SK-N-SH (cell line): ENCODE measurements at regions not wholly inside any gene's neighbourhood (a gene's known extent, or its start where the extent isn't known, plus 50 kb on each side); places are given as distances from the start of the nearest gene placed in this dataset.

Experiments
- CTCF ChIA-PET: fragments of 300-600, 350-600 bp; formaldehyde crosslinking; extraction: SDS; loops from one replicate; lab custom pipeline; 2021; lab: Yijun Ruan, JAX
- POLR2A ChIA-PET: fragments of 350-600 bp; sonication (Branson Sonifier 250); formaldehyde crosslinking; extraction: SDS; loops from one replicate; lab custom pipeline; 2020; ENCODE audit warnings: antibody characterized with exemption, inconsistent platforms; lab: Yijun Ruan, JAX
- DNase-seq: peaks from one replicate; pipeline ENCODE4 v3.0.0; 2012
- H2AFZ ChIP-seq: fragments of 200-600 bp; sonication (generic); 2 replicates; pipeline ENCODE4 v1.8.1; 2016; ENCODE audit warnings: antibody characterized with exemption, mild to moderate bottlenecking, low read depth
- H3F3A ChIP-seq: fragments of 200-600 bp; sonication (generic); replicated peaks from 2 replicates; pipeline ENCODE3; 2016; ENCODE audit warnings: antibody characterized with exemption, mild to moderate bottlenecking; ENCODE audit not compliant: insufficient read depth
- H3K27ac ChIP-seq, 2 experiments: fragments of 200-500 bp in 1 of 2; fragments of 200-600 bp in 1 of 2; sonication (Bioruptor generic) in 1 of 2; sonication (generic), shearing (Covaris generic) in 1 of 2; 2 replicates each; pipeline versions ENCODE4 v1.5.1 to v1.6.1; 2014 to 2016; ENCODE audit warnings: low read depth in 2 of 2, inconsistent platforms in 1 of 2, low read length in 1 of 2, mild to moderate bottlenecking in 1 of 2, mixed read lengths in 1 of 2
- H3K27me3 ChIP-seq: fragments of 200-600 bp; sonication (generic), shearing (Covaris generic); 2 replicates; pipeline ENCODE4 v1.6.1; 2016; ENCODE audit warnings: mixed run types; ENCODE audit not compliant: insufficient read depth
- H3K36me3 ChIP-seq, 2 experiments: fragments of 200-500 bp in 1 of 2; fragments of 200-600 bp in 1 of 2; sonication (Bioruptor generic) in 1 of 2; sonication (generic) in 1 of 2; replicated peaks in 1 of 2; 2 replicates each; pipeline versions ENCODE3 to v1.5.1; 2014 to 2016; ENCODE audit warnings: low read length in 1 of 2, mild to moderate bottlenecking in 1 of 2; ENCODE audit not compliant: insufficient read depth in 2 of 2, control insufficient read depth in 1 of 2
- H3K4me1 ChIP-seq, 2 experiments: fragments of 200-500 bp in 1 of 2; fragments of 200-600 bp in 1 of 2; sonication (Bioruptor generic) in 1 of 2; sonication (generic), shearing (Covaris generic) in 1 of 2; 2 replicates each; pipeline versions ENCODE4 v1.5.1 to v1.6.1; 2014 to 2016; ENCODE audit warnings: low read depth in 1 of 2, low read length in 1 of 2, mixed run types in 1 of 2; ENCODE audit not compliant: insufficient read depth in 2 of 2, control insufficient read depth in 1 of 2
- H3K4me2 ChIP-seq: fragments of 200-600 bp; sonication (generic), shearing (Covaris generic); 2 replicates; pipeline ENCODE4 v1.6.1; 2017; ENCODE audit warnings: mixed run types
- H3K4me3 ChIP-seq, 2 experiments: fragments of 200-500 bp in 1 of 2; fragments of 200-600 bp in 1 of 2; sonication (Bioruptor generic) in 1 of 2; sonication (generic), shearing (Covaris generic) in 1 of 2; 2 replicates each; pipeline versions ENCODE4 v1.5.1 to v1.8.1; 2014 to 2016; ENCODE audit warnings: low read depth in 2 of 2, inconsistent platforms in 1 of 2, low read length in 1 of 2, mild to moderate bottlenecking in 1 of 2, mixed read lengths in 1 of 2, moderate library complexity in 1 of 2
- H3K79me2 ChIP-seq: fragments of 200-600 bp; sonication (generic); 2 replicates; pipeline ENCODE4 v1.8.1; 2017; ENCODE audit warnings: mild to moderate bottlenecking; ENCODE audit not compliant: insufficient read depth
- H3K9ac ChIP-seq: fragments of 200-600 bp; sonication (generic); 2 replicates; pipeline ENCODE4 v1.6.1; 2017; ENCODE audit warnings: mixed run types
- H3K9me2 ChIP-seq: fragments of 200-600 bp; sonication (generic); 2 replicates; pipeline ENCODE4 v1.6.1; 2017; ENCODE audit warnings: mixed run types
- H3K9me3 ChIP-seq: fragments of 200-600 bp; sonication (generic); 2 replicates; pipeline ENCODE4 v1.6.1; 2017; ENCODE audit warnings: mixed run types, mild to moderate bottlenecking, moderate library complexity
- H4K20me1 ChIP-seq: fragments of 200-600 bp; sonication (generic); 2 replicates; pipeline ENCODE4 v1.6.1; 2017; ENCODE audit warnings: mild to moderate bottlenecking, mixed run types; ENCODE audit not compliant: insufficient read depth
- ELF1 ChIP-seq: IDR thresholded peaks from 2 replicates; pipeline ENCODE4 v1.4.0; 2012
- EZH2phosphoT487 ChIP-seq: fragments of 200-600 bp; sonication (generic); IDR thresholded peaks from 2 replicates; pipeline ENCODE4 v1.6.1; 2017; ENCODE audit warnings: low read depth, mixed run types, mild to moderate bottlenecking, antibody characterized with exemption, moderate library complexity, borderline replicate concordance
- FOSL2 ChIP-seq: IDR thresholded peaks from 2 replicates; pipeline ENCODE4 v1.4.0; 2012; ENCODE audit warnings: low read depth, mild to moderate bottlenecking, moderate library complexity, borderline replicate concordance
- GATA2 ChIP-seq: sonication (generic); formaldehyde crosslinking; IDR thresholded peaks from 2 replicates; pipeline ENCODE4 v1.5.0; 2020; ENCODE audit warnings: mild to moderate bottlenecking, missing genetic modification reagents
- MEF2A ChIP-seq: IDR thresholded peaks from 2 replicates; pipeline ENCODE4 v1.4.0; 2012; ENCODE audit warnings: low read depth, borderline replicate concordance
- MXI1 ChIP-seq: IDR thresholded peaks from 2 replicates; pipeline ENCODE4 v1.6.1; 2012; ENCODE audit warnings: mild to moderate bottlenecking, low read depth, low read length, improper control_type of control experiment
- RCOR1 ChIP-seq: fragments of 150-350 bp; IDR thresholded peaks from 2 replicates; pipeline ENCODE4 v1.6.1; 2017; ENCODE audit warnings: antibody characterized with exemption, low read length
- RXRA ChIP-seq: IDR thresholded peaks from 2 replicates; pipeline ENCODE4 v1.4.0; 2012; ENCODE audit warnings: low read depth, mild to moderate bottlenecking, borderline replicate concordance
- SIN3A ChIP-seq: IDR thresholded peaks from 2 replicates; pipeline ENCODE4 v1.6.1; 2012; ENCODE audit warnings: low read depth, mild to moderate bottlenecking, low read length, moderate library complexity, borderline replicate concordance
- TAF1 ChIP-seq: IDR thresholded peaks from 2 replicates; pipeline ENCODE4 v1.6.1; 2012; ENCODE audit warnings: low read depth, mild to moderate bottlenecking, low read length, moderate library complexity, borderline replicate concordance
- WGBS: methylation state at CpG from one replicate; pipeline ENCODE4 v1.1.6; 2017; ENCODE audit warnings: low lambda C conversion rate; 5-methylcytosine and 5-hydroxymethylcytosine counted together
- TF ChIP-seq, protein P1 (sequence below): IDR thresholded peaks from 2 replicates; pipeline ENCODE4 v1.4.0; 2012; ENCODE audit warnings: low read depth, borderline replicate concordance
- TF ChIP-seq, protein P2 (sequence below): IDR thresholded peaks from 2 replicates; pipeline ENCODE4 v1.6.1; 2012; ENCODE audit warnings: mild to moderate bottlenecking, low read depth, low read length, moderate library complexity
- TF ChIP-seq, protein P3 (sequence below): fragments of 150-350 bp; IDR thresholded peaks from 2 replicates; pipeline ENCODE4 v1.6.1; 2017; ENCODE audit warnings: antibody characterized with exemption, low read length, low read depth, borderline replicate concordance
- TF ChIP-seq, protein P4 (sequence below): fragments of 150-350 bp; IDR thresholded peaks from 2 replicates; pipeline ENCODE4 v1.6.1; 2016; ENCODE audit warnings: mild to moderate bottlenecking, low read depth, low read length

DNA sequence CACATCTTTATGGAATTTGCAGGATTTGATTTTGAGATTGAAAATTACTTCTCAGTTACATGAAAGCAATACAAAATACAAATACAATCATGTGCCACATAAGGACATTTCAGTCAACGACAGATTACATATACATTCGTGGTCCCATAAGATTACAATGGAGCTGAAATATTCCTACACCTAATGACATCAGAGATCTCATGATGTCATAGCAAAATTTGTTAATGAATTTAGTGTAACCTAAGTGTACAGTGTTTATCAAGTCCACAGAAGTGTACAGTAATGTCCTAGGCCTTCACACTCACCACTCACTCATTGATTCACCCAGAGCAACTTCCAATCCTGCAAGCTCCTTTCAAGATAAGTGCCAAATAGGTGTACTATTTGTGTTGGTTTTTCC lies 126.5 kb downstream of the GPAM start:
- no peaks in the 10 kb centered on the region for H3K9me2 ChIP-seq
- TF ChIP-seq MXI1 (no peak), TAF1 (no peak), GATA2 (CRISPR knock-in tag) (no peak), MEF2A (no peak), EZH2phosphoT487 (no peak), ELF1 (no peak), FOSL2 (no peak)
- TF ChIP-seq, protein P1, sequence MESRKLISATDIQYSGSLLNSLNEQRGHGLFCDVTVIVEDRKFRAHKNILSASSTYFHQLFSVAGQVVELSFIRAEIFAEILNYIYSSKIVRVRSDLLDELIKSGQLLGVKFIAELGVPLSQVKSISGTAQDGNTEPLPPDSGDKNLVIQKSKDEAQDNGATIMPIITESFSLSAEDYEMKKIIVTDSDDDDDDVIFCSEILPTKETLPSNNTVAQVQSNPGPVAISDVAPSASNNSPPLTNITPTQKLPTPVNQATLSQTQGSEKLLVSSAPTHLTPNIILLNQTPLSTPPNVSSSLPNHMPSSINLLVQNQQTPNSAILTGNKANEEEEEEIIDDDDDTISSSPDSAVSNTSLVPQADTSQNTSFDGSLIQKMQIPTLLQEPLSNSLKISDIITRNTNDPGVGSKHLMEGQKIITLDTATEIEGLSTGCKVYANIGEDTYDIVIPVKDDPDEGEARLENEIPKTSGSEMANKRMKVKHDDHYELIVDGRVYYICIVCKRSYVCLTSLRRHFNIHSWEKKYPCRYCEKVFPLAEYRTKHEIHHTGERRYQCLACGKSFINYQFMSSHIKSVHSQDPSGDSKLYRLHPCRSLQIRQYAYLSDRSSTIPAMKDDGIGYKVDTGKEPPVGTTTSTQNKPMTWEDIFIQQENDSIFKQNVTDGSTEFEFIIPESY, result no peak
- H4K20me1 ChIP-seq, result no peaks in the 10 kb centered on the region
- DNase-seq, result no peak
- no peaks in the 10 kb centered on the region for H3K36me3 ChIP-seq
- H3F3A ChIP-seq, result no peaks in the 10 kb centered on the region
- H2AFZ ChIP-seq, result no peak overlapping the region
- no peak overlapping the region for H3K4me2 ChIP-seq
- no peak overlapping the region for H3K9ac ChIP-seq
- WGBS, result 21% methylated on average over 2 of the region's 2 CpGs
- CTCF ChIA-PET, result no interaction called here
- H3K4me3 ChIP-seq, result no peak overlapping the region
- no peaks in the 10 kb centered on the region for H3K79me2 ChIP-seq
- no peaks in the 10 kb centered on the region for H3K9me3 ChIP-seq
- no peak overlapping the region for H3K27ac ChIP-seq
- H3K27me3 ChIP-seq, result no peaks in the 10 kb centered on the region
- H3K4me1 ChIP-seq, result peaks cover 0 to 3% of the 10 kb centered on the region in 2 experiments; a peak in 1 of 4 replicates
- POLR2A ChIA-PET, result no interaction called here

DNA sequence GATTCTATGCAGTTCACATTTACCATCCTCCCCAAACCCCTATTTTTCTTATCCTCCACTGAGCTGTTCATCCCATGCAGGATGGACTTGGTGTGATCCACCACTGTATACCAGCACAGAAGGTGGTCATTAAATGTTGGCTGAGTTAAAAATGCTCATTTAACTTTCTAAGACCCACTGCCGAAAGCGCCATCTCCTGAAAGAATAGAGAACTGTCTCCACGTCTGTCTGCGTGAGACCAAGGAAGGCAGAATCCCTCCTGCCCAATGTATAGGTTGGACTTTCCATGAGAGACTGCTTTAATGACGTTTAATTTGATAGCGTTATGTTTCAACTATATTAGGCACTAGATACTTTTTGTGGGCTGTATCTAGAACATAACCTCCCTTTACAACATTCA lies 124.3 kb downstream of the GPAM start:
- H3K4me3 ChIP-seq, result no peak overlapping the region

More for the DNA sequence above, 124.3 kb downstream of the GPAM start:
- TF ChIP-seq SIN3A (no peak), MEF2A (no peak), GATA2 (CRISPR knock-in tag) (no peak), FOSL2 (no peak), EZH2phosphoT487 (no peak), ELF1 (no peak), RXRA (no peak), RCOR1 (no peak)
- TF ChIP-seq, protein P2, sequence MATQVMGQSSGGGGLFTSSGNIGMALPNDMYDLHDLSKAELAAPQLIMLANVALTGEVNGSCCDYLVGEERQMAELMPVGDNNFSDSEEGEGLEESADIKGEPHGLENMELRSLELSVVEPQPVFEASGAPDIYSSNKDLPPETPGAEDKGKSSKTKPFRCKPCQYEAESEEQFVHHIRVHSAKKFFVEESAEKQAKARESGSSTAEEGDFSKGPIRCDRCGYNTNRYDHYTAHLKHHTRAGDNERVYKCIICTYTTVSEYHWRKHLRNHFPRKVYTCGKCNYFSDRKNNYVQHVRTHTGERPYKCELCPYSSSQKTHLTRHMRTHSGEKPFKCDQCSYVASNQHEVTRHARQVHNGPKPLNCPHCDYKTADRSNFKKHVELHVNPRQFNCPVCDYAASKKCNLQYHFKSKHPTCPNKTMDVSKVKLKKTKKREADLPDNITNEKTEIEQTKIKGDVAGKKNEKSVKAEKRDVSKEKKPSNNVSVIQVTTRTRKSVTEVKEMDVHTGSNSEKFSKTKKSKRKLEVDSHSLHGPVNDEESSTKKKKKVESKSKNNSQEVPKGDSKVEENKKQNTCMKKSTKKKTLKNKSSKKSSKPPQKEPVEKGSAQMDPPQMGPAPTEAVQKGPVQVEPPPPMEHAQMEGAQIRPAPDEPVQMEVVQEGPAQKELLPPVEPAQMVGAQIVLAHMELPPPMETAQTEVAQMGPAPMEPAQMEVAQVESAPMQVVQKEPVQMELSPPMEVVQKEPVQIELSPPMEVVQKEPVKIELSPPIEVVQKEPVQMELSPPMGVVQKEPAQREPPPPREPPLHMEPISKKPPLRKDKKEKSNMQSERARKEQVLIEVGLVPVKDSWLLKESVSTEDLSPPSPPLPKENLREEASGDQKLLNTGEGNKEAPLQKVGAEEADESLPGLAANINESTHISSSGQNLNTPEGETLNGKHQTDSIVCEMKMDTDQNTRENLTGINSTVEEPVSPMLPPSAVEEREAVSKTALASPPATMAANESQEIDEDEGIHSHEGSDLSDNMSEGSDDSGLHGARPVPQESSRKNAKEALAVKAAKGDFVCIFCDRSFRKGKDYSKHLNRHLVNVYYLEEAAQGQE, result no peak
- TF ChIP-seq, protein P3, sequence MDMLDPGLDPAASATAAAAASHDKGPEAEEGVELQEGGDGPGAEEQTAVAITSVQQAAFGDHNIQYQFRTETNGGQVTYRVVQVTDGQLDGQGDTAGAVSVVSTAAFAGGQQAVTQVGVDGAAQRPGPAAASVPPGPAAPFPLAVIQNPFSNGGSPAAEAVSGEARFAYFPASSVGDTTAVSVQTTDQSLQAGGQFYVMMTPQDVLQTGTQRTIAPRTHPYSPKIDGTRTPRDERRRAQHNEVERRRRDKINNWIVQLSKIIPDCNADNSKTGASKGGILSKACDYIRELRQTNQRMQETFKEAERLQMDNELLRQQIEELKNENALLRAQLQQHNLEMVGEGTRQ, result no peak
- TF ChIP-seq, protein P4, sequence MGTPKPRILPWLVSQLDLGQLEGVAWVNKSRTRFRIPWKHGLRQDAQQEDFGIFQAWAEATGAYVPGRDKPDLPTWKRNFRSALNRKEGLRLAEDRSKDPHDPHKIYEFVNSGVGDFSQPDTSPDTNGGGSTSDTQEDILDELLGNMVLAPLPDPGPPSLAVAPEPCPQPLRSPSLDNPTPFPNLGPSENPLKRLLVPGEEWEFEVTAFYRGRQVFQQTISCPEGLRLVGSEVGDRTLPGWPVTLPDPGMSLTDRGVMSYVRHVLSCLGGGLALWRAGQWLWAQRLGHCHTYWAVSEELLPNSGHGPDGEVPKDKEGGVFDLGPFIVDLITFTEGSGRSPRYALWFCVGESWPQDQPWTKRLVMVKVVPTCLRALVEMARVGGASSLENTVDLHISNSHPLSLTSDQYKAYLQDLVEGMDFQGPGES, result no peak
- Histone ChIP-seq H3K4me2 (no peak overlapping the region), H2AFZ (no peak overlapping the region), H3K4me1 (no peaks in the 10 kb centered on the region), H3K36me3 (no peaks in the 10 kb centered on the region), H3K27me3 (no peaks in the 10 kb centered on the region), H3K9me3 (no peaks in the 10 kb centered on the region), H4K20me1 (no peaks in the 10 kb centered on the region), H3K9ac (no peak overlapping the region), H3K79me2 (no peaks in the 10 kb centered on the region), H3F3A (no peaks in the 10 kb centered on the region), H3K9me2 (no peaks in the 10 kb centered on the region), H3K27ac (no peak overlapping the region)
- 39% methylated on average over 6 of the region's 6 CpGs for WGBS
- POLR2A ChIA-PET, result no interaction called here
- CTCF ChIA-PET, result interaction anchor here (0.6 kb wide), 1 partner anchor 522 kb away, joined by 3 read pairs; no protein-coding TSS in a partner anchor
- no peak for DNase-seq
